ENCODE measurements at regions not wholly inside any gene's neighbourhood (a gene's known extent, or its start where the extent isn't known, plus 50 kb on each side); places are given as distances from the start of the nearest gene placed in this dataset.

- Histone ChIP-seq H3K4me3 (replicated peaks in 1 of 3; ENCODE audit: insufficient read depth in 1 of 3, low read depth in 2 of 3, low read length in 3 of 3) (no peak overlapping the region), H3K36me3 (replicated peaks in 1 of 2; ENCODE audit: control insufficient read depth in 1 of 2, insufficient read depth in 2 of 2, low read length in 2 of 2) (no peaks in the 10 kb centered on the region), H3K9me3 (ENCODE audit: low read length) (no peaks in the 10 kb centered on the region), H3K27ac (ENCODE audit: extremely low read length, insufficient read depth, low read length) (no peak overlapping the region), H4K20me1 (ENCODE audit: insufficient read depth, low read length) (no peaks in the 10 kb centered on the region), H3K9ac (ENCODE audit: insufficient read depth, low read depth, low read length) (no peak overlapping the region), H3K4me1 (ENCODE audit: insufficient read depth, low read length) (no peaks in the 10 kb centered on the region), H3K4me2 (ENCODE audit: low read depth, low read length) (no peak overlapping the region), H3K79me2 (ENCODE audit: insufficient read depth, low read length) (no peaks in the 10 kb centered on the region), H3K27me3 (ENCODE audit: control insufficient read depth in 1 of 2, insufficient read depth in 2 of 2, low read length in 2 of 2) (no peaks in the 10 kb centered on the region), H2AFZ (ENCODE audit: low read length) (no peak overlapping the region)
- ChIA-PET CTCF (ENCODE audit: low intra/inter-chr PET ratio, low total read pairs) (no interaction called here), POLR2A (no interaction called here)
- in situ Hi-C loops (cut with HindIII; ENCODE audit: extremely low pct_ligation_motif_present, low pct_unique_long_range_greater_than_20kb) = no loop called here
- intact Hi-C loops (cut with micrococcal nuclease; ENCODE audit: unreplicated experiment) = no loop called here
- 5% methylated on average over 3 of the region's 3 CpGs for WGBS (ENCODE audit: low lambda C conversion rate)
- FAIRE-seq (no peak), ATAC-seq (no peak), DNase-seq (ENCODE audit: low spot score) (no peak)
- BruUV-seq (replicated peaks) = no TSS peak
- no peak for TF ChIP-seq CENPX (CRISPR knock-in tag; IDR thresholded peaks at IDR 0.05)
- no peak for TF ChIP-seq ZSCAN25 (CRISPR knock-in tag; IDR thresholded peaks at IDR 0.05)
- no peak for TF ChIP-seq ZC3H4 (CRISPR knock-in tag; IDR thresholded peaks at IDR 0.05; ENCODE audit: borderline replicate concordance)
- no peak for TF ChIP-seq SETDB1 (CRISPR knock-in tag; IDR thresholded peaks at IDR 0.05; ENCODE audit: borderline replicate concordance)
- TF ChIP-seq ZFYVE20 (CRISPR knock-in tag; IDR thresholded peaks at IDR 0.05; ENCODE audit: borderline replicate concordance, low read depth) = no peak
- no peak for TF ChIP-seq HNRNPH1 (optimal IDR thresholded peaks at IDR 0.05; ENCODE audit: low read depth, low read length)
- no peak for TF ChIP-seq HIVEP1 (CRISPR knock-in tag; IDR thresholded peaks at IDR 0.05)
- no peak for TF ChIP-seq ZNF784 (CRISPR knock-in tag; IDR thresholded peaks at IDR 0.05; ENCODE audit: borderline replicate concordance)
- no peak for TF ChIP-seq LCORL (IDR thresholded peaks at IDR 0.05)
- TF ChIP-seq LCORL (CRISPR knock-in tag; IDR thresholded peaks at IDR 0.05) = no peak
- no peak for TF ChIP-seq KDM6A (CRISPR knock-in tag; IDR thresholded peaks at IDR 0.05; ENCODE audit: low read depth)
- no peak for TF ChIP-seq ZNF333 (CRISPR knock-in tag; IDR thresholded peaks at IDR 0.05; ENCODE audit: borderline replicate concordance)
- no peak for TF ChIP-seq ZNF609 (CRISPR knock-in tag; IDR thresholded peaks at IDR 0.05; ENCODE audit: borderline replicate concordance)
These were observed 183.1 kb downstream of the EMP1 start for GRCh38 chr12:13379531-13380188.

Data from HepG2 (cell line).